ENCODE measurements at regions not wholly inside any gene's neighbourhood (a gene's known extent, or its start where the extent isn't known, plus 50 kb on each side); places are given as distances from the start of the nearest gene placed in this dataset.
"Not testable (repeated sequence)": the region's sequence is repeated elsewhere in the genome, so short reads cannot be mapped to it uniquely, and the experiment has no call there.

GRCh38 chr1:30132602-30133286, 590.6 kb downstream of the MATN1 start:
- DNase-seq: no peak

GRCh38 chr1:30130566-30130965, 592.8 kb downstream of the MATN1 start:
- not testable (repeated sequence) for DNase-seq

- DNase-seq: no peak
These were observed 593.3 kb downstream of the MATN1 start for GRCh38 chr1:30130099-30130498.

GRCh38 chr1:30129421-30130055, 593.8 kb downstream of the MATN1 start:
- DNase-seq: no peak

- no peak for DNase-seq
These were observed 594.4 kb downstream of the MATN1 start for GRCh38 chr1:30129001-30129408.

- peak; percentile 89 for DNase-seq
These were observed 596.5 kb downstream of the MATN1 start for GRCh38 chr1:30126848-30127247.

- no peak for DNase-seq
These were observed 597.6 kb downstream of the MATN1 start for GRCh38 chr1:30125821-30126170.

- DNase-seq: no peak
These were observed 598.2 kb downstream of the MATN1 start for GRCh38 chr1:30125021-30125820.

- no peak for DNase-seq
These were observed 599.5 kb downstream of the MATN1 start for GRCh38 chr1:30123896-30124295.

- DNase-seq: no peak
These were observed 600.3 kb downstream of the MATN1 start for GRCh38 chr1:30123036-30123435.

- DNase-seq: no peak
These were observed 603.0 kb downstream of the MATN1 start for GRCh38 chr1:30120245-30121000.

GRCh38 chr1:30117685-30118084, 605.7 kb downstream of the MATN1 start:
- DNase-seq: no peak

GRCh38 chr1:30111431-30111830, 612.0 kb downstream of the MATN1 start:
- DNase-seq: peak; percentile 53

- DNase-seq: no peak
These were observed 612.5 kb downstream of the MATN1 start for GRCh38 chr1:30110846-30111245.

- no peak for DNase-seq
These were observed 613.5 kb downstream of the MATN1 start for GRCh38 chr1:30109853-30110252.

- DNase-seq: no peak
These were observed 615.2 kb downstream of the MATN1 start for GRCh38 chr1:30108186-30108585.

GRCh38 chr1:30106125-30106524, 617.3 kb downstream of the MATN1 start:
- DNase-seq: peak; percentile 14

GRCh38 chr1:30104551-30104950, 618.8 kb downstream of the MATN1 start:
- no peak for DNase-seq

- no peak for DNase-seq
These were observed 619.5 kb downstream of the MATN1 start for GRCh38 chr1:30103708-30104411.

- no peak for DNase-seq
These were observed 620.8 kb downstream of the MATN1 start for GRCh38 chr1:30102605-30103004.

GRCh38 chr1:30101487-30102227, 621.7 kb downstream of the MATN1 start:
- DNase-seq: no peak

- DNase-seq: no peak
These were observed 622.4 kb downstream of the MATN1 start for GRCh38 chr1:30101016-30101415.

Measured in NCI-H1105 treated with DMSO at 0.1 percent for 48 hours (cell line).